A549 (cell line): ENCODE measurements at regions not wholly inside any gene's neighbourhood (a gene's known extent, or its start where the extent isn't known, plus 50 kb on each side); places are given as distances from the start of the nearest gene placed in this dataset.

Source experiments
- ATAC-seq, 2 experiments: fragments of 200-7000 bp in 1 of 2; fragments of >200 bp in 1 of 2; cut with Nextera tagmentation in 1 of 2; cut with Tn5 transposase in 1 of 2; 3 replicates each; pipeline versions ENCODE4 v1.8.0 to v1.9.1; 2018 to 2020; ENCODE audit warnings: mild to moderate bottlenecking in 1 of 2, moderate library complexity in 1 of 2
- CTCF ChIA-PET: fragments of 300-600 bp; sonication (Branson Sonifier 250); formaldehyde crosslinking; extraction: SDS; loops from one replicate; lab custom pipeline; 2021; ENCODE audit warnings: antibody characterized with exemption, inconsistent platforms; lab: Yijun Ruan, JAX
- POLR2A ChIA-PET: fragments of 350-600 bp; formaldehyde crosslinking; extraction: SDS; loops from one replicate; lab custom pipeline; 2021; ENCODE audit warnings: antibody characterized with exemption, inconsistent platforms; lab: Yijun Ruan, JAX
- DNase-seq, 2 experiments: peaks; one replicate each; pipeline versions ENCODE4 v3.0.0 to v3.0.0-alpha.2; 2011 to 2016; ENCODE audit warnings: low read depth in 1 of 2, low spot score in 1 of 2
- FAIRE-seq: peaks from 2 replicates; lab custom pipeline; 2011; peaks lifted over from hg19 to GRCh38; lab: Jason Lieb, UNC
- H3K27ac ChIP-seq, 2 experiments: fragments of >200 bp; sonication (Bioruptor Twin); formaldehyde crosslinking; 3 replicates each; pipeline ENCODE4 v1.5.1; 2016 to 2017
- H3K4me1 ChIP-seq: fragments of >200 bp; sonication (Bioruptor Twin); formaldehyde crosslinking; 3 replicates; pipeline ENCODE4 v1.6.1; 2016
- H3K4me2 ChIP-seq: fragments of >200 bp; sonication (Bioruptor Twin); formaldehyde crosslinking; 3 replicates; pipeline ENCODE4 v1.6.1; 2016
- H3K4me3 ChIP-seq: fragments of >200 bp; sonication (Bioruptor Twin); formaldehyde crosslinking; 3 replicates; pipeline ENCODE4 v1.5.1; 2016
- H3K9me3 ChIP-seq: fragments of >200 bp; sonication (Bioruptor Twin); formaldehyde crosslinking; 3 replicates; pipeline ENCODE4 v1.6.1; 2016
- BHLHE40 ChIP-seq: IDR thresholded peaks from 2 replicates; pipeline ENCODE4 v1.6.1; 2012; ENCODE audit warnings: low read depth, low read length, inconsistent platforms
- CHD4 ChIP-seq: fragments of 200-600 bp; sonication (generic); IDR thresholded peaks from 2 replicates; pipeline ENCODE4 v1.6.1; 2016; ENCODE audit warnings: antibody characterized with exemption, mild to moderate bottlenecking, borderline replicate concordance
- FOXS1 ChIP-seq: fragments of 250-450 bp; sonication (Bioruptor Pico); IDR thresholded peaks from 2 replicates; pipeline ENCODE4 v1.5.0; 2020; ENCODE audit warnings: mild to moderate bottlenecking, moderate library complexity
- HOXB13 ChIP-seq: fragments of 250-450 bp; sonication (Bioruptor Pico); IDR thresholded peaks from 2 replicates; pipeline ENCODE4 v1.5.0; 2020; ENCODE audit warnings: low read depth, mild to moderate bottlenecking, moderate library complexity
- KDM5A ChIP-seq: fragments of 200-600 bp; sonication (generic); IDR thresholded peaks from 2 replicates; pipeline ENCODE4 v1.6.1; 2016; ENCODE audit warnings: antibody characterized with exemption, mild to moderate bottlenecking
- MAFK ChIP-seq: fragments of 450-650 bp; IDR thresholded peaks from 2 replicates; pipeline ENCODE4 v1.6.1; 2014; ENCODE audit not compliant: partially characterized antibody
- MAZ ChIP-seq: fragments of 150-350 bp; IDR thresholded peaks from 2 replicates; pipeline ENCODE4 v1.6.1; 2014; ENCODE audit warnings: antibody characterized with exemption, low read depth, low read length, borderline replicate concordance
- MYC ChIP-seq: IDR thresholded peaks from 2 replicates; pipeline ENCODE4 v1.6.1; 2012; ENCODE audit warnings: mild to moderate bottlenecking, inconsistent platforms, low read length, improper control_type of control experiment, borderline replicate concordance
- NPAS2 ChIP-seq: fragments of 250-450 bp; sonication (Bioruptor Pico); IDR thresholded peaks from 2 replicates; pipeline ENCODE4 v1.8.0; 2022; ENCODE audit warnings: mild to moderate bottlenecking, moderate library complexity, borderline replicate concordance
- NR3C1 ChIP-seq: fragments of >200 bp; sonication (Bioruptor Twin); formaldehyde crosslinking; IDR thresholded peaks from 3 replicates; pipeline ENCODE4 v1.6.1; 2017
- POLR2AphosphoS2 ChIP-seq: conservative IDR thresholded peaks from 2 replicates; pipeline ENCODE4 v1.6.1; 2012; ENCODE audit warnings: low read length, improper control_type of control experiment, inconsistent platforms
- RNF2 ChIP-seq: fragments of 200-600 bp; sonication (generic); IDR thresholded peaks from 2 replicates; pipeline ENCODE4 v1.6.1; 2016; ENCODE audit warnings: low read depth, mild to moderate bottlenecking, antibody characterized with exemption, moderate library complexity, borderline replicate concordance
- SMC3 ChIP-seq: fragments of >200 bp; sonication (Bioruptor Twin); formaldehyde crosslinking; IDR thresholded peaks from 3 replicates; pipeline ENCODE4 v1.6.1; 2018; ENCODE audit warnings: inconsistent platforms
- TFCP2L1 ChIP-seq: fragments of 250-450 bp; sonication (Bioruptor Pico); IDR thresholded peaks from 2 replicates; pipeline ENCODE4 v1.5.0; 2021; ENCODE audit warnings: mild to moderate bottlenecking
- TP53 ChIP-seq: fragments of 250-450 bp; sonication (Bioruptor Pico); IDR thresholded peaks from 2 replicates; pipeline ENCODE4 v1.5.0; 2021; ENCODE audit warnings: mild to moderate bottlenecking, moderate library complexity
- ZFP36 ChIP-seq: fragments of 450-650 bp; IDR thresholded peaks from 2 replicates; pipeline ENCODE4 v1.6.1; 2014; ENCODE audit warnings: borderline replicate concordance; ENCODE audit not compliant: partially characterized antibody
- ZNF302 ChIP-seq: fragments of 250-450 bp; sonication (Bioruptor Pico); IDR thresholded peaks from 2 replicates; pipeline ENCODE4 v1.9.0; 2021; ENCODE audit warnings: inconsistent platforms, mild to moderate bottlenecking, moderate library complexity
- WGBS: methylation state at CpG from one replicate; pipeline ENCODE4 v1.1.6; 2017; ENCODE audit errors: missing lambda C conversion rate; 5-methylcytosine and 5-hydroxymethylcytosine counted together
- TF ChIP-seq, protein P1 (sequence below): IDR thresholded peaks from 2 replicates; pipeline ENCODE4 v1.6.1; 2012; ENCODE audit warnings: low read depth, borderline replicate concordance
- TF ChIP-seq, protein P2 (sequence below): IDR thresholded peaks from 2 replicates; pipeline ENCODE4 v1.6.1; 2012
- TF ChIP-seq, protein P3 (sequence below): fragments of >200 bp; sonication (Bioruptor Twin); formaldehyde crosslinking; IDR thresholded peaks from 3 replicates; pipeline ENCODE4 v1.5.1; 2016
- TF ChIP-seq, protein P4 (sequence below): fragments of 200-600 bp; sonication (generic); IDR thresholded peaks from 2 replicates; pipeline ENCODE4 v1.6.1; 2016; ENCODE audit warnings: antibody characterized with exemption, mild to moderate bottlenecking, moderate library complexity

DNA sequence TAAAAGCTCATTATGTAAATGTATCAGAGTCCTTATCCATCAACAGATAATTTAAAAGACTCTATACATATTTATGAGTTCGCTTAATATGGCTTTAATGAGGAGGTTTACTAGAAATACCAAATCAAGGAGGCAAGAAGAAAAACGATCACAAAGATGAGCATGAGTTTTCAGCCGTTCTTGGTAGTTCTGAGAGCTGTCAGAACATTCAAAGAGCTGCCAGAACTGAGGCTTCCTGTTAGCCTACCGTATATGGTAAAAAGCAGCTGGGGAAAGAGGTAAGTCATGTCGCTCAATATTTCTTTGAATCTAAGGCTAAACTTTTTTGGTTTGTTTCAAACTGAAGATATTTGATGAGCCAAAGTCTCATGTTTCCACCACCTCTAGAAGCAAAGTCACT is 115.3 kb upstream of the PLXNC1 start:
- no peak overlapping the region for H3K4me3 ChIP-seq
- no peak for TF ChIP-seq NR3C1
- no peak for TF ChIP-seq CHD4
- TF ChIP-seq, protein P1, sequence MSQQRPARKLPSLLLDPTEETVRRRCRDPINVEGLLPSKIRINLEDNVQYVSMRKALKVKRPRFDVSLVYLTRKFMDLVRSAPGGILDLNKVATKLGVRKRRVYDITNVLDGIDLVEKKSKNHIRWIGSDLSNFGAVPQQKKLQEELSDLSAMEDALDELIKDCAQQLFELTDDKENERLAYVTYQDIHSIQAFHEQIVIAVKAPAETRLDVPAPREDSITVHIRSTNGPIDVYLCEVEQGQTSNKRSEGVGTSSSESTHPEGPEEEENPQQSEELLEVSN: no peak
- TF ChIP-seq FOXS1: no peak
- TF ChIP-seq, protein P2, sequence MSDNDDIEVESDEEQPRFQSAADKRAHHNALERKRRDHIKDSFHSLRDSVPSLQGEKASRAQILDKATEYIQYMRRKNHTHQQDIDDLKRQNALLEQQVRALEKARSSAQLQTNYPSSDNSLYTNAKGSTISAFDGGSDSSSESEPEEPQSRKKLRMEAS: no peak
- TF ChIP-seq BHLHE40: no peak
- TF ChIP-seq POLR2AphosphoS2: no peak
- no peak for TF ChIP-seq NPAS2 (CRISPR knock-in tag)
- no peak for TF ChIP-seq HOXB13 (CRISPR knock-in tag)
- TF ChIP-seq TFCP2L1 (CRISPR knock-in tag): no peak
- no peak for TF ChIP-seq ZFP36
- TF ChIP-seq MAZ: no peak
- TF ChIP-seq MAFK: no peak
- TF ChIP-seq, protein P3, sequence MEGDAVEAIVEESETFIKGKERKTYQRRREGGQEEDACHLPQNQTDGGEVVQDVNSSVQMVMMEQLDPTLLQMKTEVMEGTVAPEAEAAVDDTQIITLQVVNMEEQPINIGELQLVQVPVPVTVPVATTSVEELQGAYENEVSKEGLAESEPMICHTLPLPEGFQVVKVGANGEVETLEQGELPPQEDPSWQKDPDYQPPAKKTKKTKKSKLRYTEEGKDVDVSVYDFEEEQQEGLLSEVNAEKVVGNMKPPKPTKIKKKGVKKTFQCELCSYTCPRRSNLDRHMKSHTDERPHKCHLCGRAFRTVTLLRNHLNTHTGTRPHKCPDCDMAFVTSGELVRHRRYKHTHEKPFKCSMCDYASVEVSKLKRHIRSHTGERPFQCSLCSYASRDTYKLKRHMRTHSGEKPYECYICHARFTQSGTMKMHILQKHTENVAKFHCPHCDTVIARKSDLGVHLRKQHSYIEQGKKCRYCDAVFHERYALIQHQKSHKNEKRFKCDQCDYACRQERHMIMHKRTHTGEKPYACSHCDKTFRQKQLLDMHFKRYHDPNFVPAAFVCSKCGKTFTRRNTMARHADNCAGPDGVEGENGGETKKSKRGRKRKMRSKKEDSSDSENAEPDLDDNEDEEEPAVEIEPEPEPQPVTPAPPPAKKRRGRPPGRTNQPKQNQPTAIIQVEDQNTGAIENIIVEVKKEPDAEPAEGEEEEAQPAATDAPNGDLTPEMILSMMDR: no peak
- FAIRE-seq (no peak), DNase-seq (no peak), ATAC-seq (no peak)
- no peak overlapping the region for H3K4me2 ChIP-seq
- ChIA-PET POLR2A (no interaction called here), CTCF (interaction anchor here (3.0 kb wide), 1 partner anchor 69 kb away, joined by 10 read pairs; no protein-coding TSS in a partner anchor)
- no peaks in the 10 kb centered on the region for H3K4me1 ChIP-seq
- no peak overlapping the region for H3K27ac ChIP-seq
- 12% methylated on average over 5 of the region's 5 CpGs for WGBS
- peaks cover 28% of the 10 kb centered on the region for H3K9me3 ChIP-seq

DNA sequence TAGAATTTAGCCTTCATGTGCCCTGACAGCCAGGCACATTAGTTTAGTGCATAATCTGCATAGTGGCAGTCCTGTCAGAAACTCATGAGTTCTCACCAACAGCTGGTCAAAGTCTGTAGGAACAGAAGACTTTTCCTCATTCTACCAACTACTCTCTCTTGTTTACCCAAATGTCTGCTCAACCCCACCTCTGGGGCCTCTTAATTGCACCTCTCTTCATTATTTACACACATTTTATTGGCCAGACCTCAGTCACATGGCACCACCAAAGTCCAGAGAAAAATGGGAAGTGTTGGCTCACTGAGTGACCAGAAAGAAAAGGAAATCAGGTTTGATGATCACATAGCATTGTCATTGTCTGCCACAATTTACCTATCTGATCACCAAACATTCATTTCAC is 114.6 kb upstream of the PLXNC1 start:
- DNase-seq: no peak
- H3K27ac ChIP-seq: no peak overlapping the region
- H3K4me1 ChIP-seq: no peaks in the 10 kb centered on the region
- no peak overlapping the region for H3K4me2 ChIP-seq
- CTCF ChIA-PET: interaction anchor here (3.0 kb wide), 1 partner anchor 68 kb away, joined by 10 read pairs; no protein-coding TSS in a partner anchor
- POLR2A ChIA-PET: no interaction called here
- H3K9me3 ChIP-seq: peaks cover 28% of the 10 kb centered on the region
- no peak for ATAC-seq
- TF ChIP-seq CHD4 (no peak), POLR2AphosphoS2 (no peak), MYC (no peak), KDM5A (no peak), TP53 (CRISPR knock-in tag) (no peak), ZNF302 (CRISPR knock-in tag) (no peak), RNF2 (no peak), SMC3 (no peak), NPAS2 (CRISPR knock-in tag) (no peak)
- TF ChIP-seq, protein P2: no peak
- TF ChIP-seq, protein P4, sequence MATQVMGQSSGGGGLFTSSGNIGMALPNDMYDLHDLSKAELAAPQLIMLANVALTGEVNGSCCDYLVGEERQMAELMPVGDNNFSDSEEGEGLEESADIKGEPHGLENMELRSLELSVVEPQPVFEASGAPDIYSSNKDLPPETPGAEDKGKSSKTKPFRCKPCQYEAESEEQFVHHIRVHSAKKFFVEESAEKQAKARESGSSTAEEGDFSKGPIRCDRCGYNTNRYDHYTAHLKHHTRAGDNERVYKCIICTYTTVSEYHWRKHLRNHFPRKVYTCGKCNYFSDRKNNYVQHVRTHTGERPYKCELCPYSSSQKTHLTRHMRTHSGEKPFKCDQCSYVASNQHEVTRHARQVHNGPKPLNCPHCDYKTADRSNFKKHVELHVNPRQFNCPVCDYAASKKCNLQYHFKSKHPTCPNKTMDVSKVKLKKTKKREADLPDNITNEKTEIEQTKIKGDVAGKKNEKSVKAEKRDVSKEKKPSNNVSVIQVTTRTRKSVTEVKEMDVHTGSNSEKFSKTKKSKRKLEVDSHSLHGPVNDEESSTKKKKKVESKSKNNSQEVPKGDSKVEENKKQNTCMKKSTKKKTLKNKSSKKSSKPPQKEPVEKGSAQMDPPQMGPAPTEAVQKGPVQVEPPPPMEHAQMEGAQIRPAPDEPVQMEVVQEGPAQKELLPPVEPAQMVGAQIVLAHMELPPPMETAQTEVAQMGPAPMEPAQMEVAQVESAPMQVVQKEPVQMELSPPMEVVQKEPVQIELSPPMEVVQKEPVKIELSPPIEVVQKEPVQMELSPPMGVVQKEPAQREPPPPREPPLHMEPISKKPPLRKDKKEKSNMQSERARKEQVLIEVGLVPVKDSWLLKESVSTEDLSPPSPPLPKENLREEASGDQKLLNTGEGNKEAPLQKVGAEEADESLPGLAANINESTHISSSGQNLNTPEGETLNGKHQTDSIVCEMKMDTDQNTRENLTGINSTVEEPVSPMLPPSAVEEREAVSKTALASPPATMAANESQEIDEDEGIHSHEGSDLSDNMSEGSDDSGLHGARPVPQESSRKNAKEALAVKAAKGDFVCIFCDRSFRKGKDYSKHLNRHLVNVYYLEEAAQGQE: no peak
- TF ChIP-seq, all 56 proteins: peak for 0
- FAIRE-seq: no peak
- H3K4me3 ChIP-seq: no peak overlapping the region
